ENCODE measurements at regions not wholly inside any gene's neighbourhood (a gene's known extent, or its start where the extent isn't known, plus 50 kb on each side); places are given as distances from the start of the nearest gene placed in this dataset.

DNA sequence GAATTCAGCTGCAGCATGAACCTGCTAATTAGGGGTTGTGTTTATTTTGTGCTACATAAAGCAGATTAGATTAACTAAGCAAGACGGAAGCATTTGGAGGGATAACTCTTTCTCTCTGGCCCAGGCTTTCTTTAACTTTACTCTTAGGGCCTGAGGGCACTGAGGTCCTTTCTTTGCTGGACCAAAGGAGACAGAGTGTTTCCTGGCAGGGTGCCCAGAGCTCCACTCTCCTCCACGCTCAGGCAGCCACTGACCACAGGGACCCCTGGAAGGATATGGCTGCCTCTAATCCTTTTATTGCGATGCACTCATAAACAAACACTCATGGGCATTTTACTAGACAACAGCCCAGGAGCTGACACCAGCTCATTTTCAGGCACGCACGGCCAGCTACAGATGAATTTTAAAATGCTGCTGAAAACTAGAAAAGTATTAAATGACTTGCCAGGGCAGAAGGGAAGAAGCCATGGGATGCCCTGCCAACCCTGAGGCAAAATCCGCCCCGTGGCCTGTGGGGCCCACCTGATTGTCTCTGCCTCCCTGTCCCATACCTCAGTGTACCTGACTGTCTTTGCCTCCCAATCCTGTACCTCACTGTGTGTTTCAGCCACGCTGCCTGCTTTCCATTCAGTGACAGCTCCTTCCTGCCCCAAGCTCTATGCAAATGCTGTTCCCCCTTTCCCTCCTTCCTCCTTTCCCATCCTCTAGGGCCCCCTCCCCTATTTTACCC lies 192.6 kb upstream of the NAV2 start:
- intact Hi-C loops (cut with DNase I; ENCODE audit: low total_unique reads): no loop called here
- Histone ChIP-seq H3K9me3 (no peaks in the 10 kb centered on the region), H3K27ac (no peak overlapping the region), H3K36me3 (no peaks in the 10 kb centered on the region), H3K27me3 (no peaks in the 10 kb centered on the region), H3K4me1 (peaks cover 0 to 4% (median 0%) of the 10 kb centered on the region in 4 donors), H3K4me3 (no peak overlapping the region)
- no peak for DNase-seq
- TF ChIP-seq, protein P1, sequence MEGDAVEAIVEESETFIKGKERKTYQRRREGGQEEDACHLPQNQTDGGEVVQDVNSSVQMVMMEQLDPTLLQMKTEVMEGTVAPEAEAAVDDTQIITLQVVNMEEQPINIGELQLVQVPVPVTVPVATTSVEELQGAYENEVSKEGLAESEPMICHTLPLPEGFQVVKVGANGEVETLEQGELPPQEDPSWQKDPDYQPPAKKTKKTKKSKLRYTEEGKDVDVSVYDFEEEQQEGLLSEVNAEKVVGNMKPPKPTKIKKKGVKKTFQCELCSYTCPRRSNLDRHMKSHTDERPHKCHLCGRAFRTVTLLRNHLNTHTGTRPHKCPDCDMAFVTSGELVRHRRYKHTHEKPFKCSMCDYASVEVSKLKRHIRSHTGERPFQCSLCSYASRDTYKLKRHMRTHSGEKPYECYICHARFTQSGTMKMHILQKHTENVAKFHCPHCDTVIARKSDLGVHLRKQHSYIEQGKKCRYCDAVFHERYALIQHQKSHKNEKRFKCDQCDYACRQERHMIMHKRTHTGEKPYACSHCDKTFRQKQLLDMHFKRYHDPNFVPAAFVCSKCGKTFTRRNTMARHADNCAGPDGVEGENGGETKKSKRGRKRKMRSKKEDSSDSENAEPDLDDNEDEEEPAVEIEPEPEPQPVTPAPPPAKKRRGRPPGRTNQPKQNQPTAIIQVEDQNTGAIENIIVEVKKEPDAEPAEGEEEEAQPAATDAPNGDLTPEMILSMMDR (IDR thresholded peaks at IDR 0.05): no peak

DNA sequence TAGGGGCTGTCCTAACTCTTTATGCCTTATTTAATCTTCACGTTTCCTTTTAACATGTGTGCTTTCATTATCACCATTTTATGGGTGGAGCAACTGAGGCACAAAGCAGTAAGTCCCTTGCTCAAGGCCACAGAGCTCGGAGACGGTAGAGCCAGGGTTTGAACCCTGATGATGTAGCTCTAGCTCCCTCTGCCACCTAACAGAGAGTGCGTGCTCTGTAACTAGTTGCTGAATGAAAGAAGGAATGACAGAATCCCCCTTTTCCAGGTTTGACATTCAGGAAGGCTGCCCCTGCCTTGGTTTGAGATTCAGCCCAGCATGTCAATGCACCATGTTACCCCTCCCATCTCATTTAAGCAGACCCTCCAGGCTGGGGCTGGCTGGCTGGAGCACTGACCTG lies 193.3 kb upstream of the NAV2 start:
- intact Hi-C loops (cut with DNase I; ENCODE audit: low total_unique reads): no loop called here
- TF ChIP-seq, protein P1 (IDR thresholded peaks at IDR 0.05): no peak
- Histone ChIP-seq H3K36me3 (no peaks in the 10 kb centered on the region), H3K27ac (no peak overlapping the region), H3K4me3 (no peak overlapping the region), H3K27me3 (no peaks in the 10 kb centered on the region), H3K9me3 (no peaks in the 10 kb centered on the region), H3K4me1 (peaks cover 0 to 1% (median 0%) of the 10 kb centered on the region in 4 donors)
- DNase-seq: no peak

DNA sequence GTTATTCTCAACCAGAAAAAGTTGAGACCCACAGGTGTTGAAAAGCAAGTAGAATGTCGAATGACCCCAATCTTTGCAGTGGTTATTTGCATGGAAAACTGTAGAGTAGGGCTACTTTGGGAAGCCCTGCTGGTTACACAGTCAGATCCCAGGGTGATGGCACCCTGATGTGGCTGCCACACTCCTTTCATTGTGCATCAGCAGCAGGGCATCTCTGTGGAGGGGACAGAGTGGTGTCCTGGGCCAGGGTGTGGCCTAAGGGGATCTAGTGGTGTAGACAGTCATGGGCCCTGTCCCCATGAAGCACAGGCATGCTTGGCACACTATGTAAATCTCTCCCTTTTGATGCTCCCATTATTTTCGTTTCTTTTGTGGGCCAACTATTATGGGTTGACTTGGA lies 199.4 kb upstream of the NAV2 start:
- Histone ChIP-seq H3K36me3 (no peaks in the 10 kb centered on the region), H3K27me3 (no peaks in the 10 kb centered on the region), H3K4me3 (no peak overlapping the region), H3K9me3 (no peaks in the 10 kb centered on the region), H3K27ac (no peak overlapping the region), H3K4me1 (peaks cover 0 to 37% (median 29%) of the 10 kb centered on the region in 4 donors)
- no peak for DNase-seq
- intact Hi-C loops (cut with DNase I; ENCODE audit: low total_unique reads): no loop called here
- TF ChIP-seq, protein P1 (IDR thresholded peaks at IDR 0.05): no peak

DNA sequence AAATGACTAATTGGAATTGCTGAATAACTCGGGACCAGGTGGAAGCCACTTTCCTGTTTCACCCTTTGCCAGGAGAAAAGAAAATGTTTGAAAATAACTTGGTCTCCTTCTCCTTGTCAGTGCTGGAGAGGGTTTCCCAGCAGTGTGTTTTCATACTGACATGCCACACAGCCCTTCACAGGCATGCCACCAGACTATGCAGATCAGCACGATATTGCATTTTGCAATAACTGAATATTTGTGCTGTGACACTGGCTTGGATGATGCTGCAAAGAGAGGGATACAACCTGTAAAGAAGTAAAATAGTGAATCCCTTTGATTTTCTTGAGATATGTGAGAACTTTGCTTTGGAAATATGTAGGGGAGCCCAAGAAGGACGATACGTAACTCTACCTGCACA lies 200.0 kb upstream of the NAV2 start:
- DNase-seq: no peak
- Histone ChIP-seq H3K27ac (peak overlapping the region; percentile 42 to 62), H3K4me3 (no peak overlapping the region), H3K9me3 (no peaks in the 10 kb centered on the region), H3K4me1 (peaks cover 0 to 37% (median 29%) of the 10 kb centered on the region in 4 donors), H3K27me3 (no peaks in the 10 kb centered on the region), H3K36me3 (no peaks in the 10 kb centered on the region)
- intact Hi-C loops (cut with DNase I; ENCODE audit: low total_unique reads): no loop called here
- TF ChIP-seq, protein P1 (IDR thresholded peaks at IDR 0.05): no peak

DNA sequence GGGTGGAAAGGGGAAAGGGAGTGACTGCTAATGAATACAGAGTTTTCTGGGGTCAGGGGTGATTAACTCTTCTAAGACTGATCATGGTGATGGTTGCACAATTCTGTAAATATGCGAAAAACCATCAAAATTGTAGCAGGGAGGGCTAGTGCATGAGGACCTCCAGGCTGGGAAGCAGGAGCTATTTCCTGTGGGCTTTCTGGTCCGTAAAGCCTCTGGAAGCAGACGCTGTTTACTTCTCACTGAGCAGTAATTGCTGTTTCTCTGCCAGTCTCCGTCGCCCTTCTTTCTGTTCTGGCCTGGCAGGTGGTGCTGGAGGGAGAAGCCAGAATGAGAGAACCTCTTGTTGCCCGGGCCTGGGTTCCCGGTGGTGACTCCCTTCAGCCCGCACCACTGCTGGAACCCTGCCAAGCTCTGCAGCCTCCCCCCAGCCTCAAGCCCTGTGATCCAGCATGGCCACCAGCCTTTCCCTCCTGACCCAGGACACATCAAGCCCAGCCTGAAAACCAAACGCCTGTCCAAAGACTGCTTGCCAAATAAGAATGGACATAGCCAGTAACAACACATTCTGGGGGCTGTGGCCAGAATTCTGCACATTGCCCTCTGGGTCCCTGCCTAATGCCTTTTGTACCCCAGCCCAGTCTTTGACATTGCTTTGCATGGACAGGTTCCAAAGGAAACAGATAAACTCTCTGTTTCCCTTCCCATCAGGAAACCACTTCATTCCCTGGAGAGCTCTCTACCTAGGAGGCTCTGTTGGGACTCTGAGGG lies 201.0 kb upstream of the NAV2 start:
- H3K27ac ChIP-seq: peak overlapping the region; percentile 42 to 62
- H3K27me3 ChIP-seq: no peaks in the 10 kb centered on the region
- H3K36me3 ChIP-seq: no peaks in the 10 kb centered on the region
- peak overlapping the region; percentile 3 to 5 for H3K4me3 ChIP-seq
- no peaks in the 10 kb centered on the region for H3K9me3 ChIP-seq
- peak; percentile 71 to 86 for DNase-seq
- H3K4me1 ChIP-seq: peaks cover 0 to 37% (median 29%) of the 10 kb centered on the region in 4 donors
- TF ChIP-seq, protein P1 (IDR thresholded peaks at IDR 0.05): no peak
- intact Hi-C loops (cut with DNase I; ENCODE audit: low total_unique reads): no loop called here

Data from tibial artery (tissue), 4 donors.